ENCODE measurements at regions not wholly inside any gene's neighbourhood (a gene's known extent, or its start where the extent isn't known, plus 50 kb on each side); places are given as distances from the start of the nearest gene placed in this dataset.

DNA sequence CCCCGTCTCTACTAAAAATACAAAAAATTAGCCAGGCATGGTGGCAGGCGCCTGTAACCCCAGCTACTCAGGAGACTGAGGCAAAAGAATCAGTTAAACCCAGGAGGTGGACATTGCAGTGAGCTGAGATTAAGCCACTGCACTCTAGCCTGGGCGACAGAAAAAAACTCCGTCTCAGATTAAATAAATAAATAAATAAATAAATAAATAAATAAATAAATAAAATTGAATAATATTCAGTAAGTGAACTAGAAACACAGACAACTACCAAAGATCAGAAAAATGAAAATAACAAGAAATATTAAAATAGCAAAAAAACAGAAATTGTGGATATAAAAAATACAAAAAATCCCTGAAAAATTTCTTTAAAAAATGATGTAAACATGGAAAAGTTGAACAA is 172.4 kb downstream of the ZNF486 start:
- TF ChIP-seq, protein P1, sequence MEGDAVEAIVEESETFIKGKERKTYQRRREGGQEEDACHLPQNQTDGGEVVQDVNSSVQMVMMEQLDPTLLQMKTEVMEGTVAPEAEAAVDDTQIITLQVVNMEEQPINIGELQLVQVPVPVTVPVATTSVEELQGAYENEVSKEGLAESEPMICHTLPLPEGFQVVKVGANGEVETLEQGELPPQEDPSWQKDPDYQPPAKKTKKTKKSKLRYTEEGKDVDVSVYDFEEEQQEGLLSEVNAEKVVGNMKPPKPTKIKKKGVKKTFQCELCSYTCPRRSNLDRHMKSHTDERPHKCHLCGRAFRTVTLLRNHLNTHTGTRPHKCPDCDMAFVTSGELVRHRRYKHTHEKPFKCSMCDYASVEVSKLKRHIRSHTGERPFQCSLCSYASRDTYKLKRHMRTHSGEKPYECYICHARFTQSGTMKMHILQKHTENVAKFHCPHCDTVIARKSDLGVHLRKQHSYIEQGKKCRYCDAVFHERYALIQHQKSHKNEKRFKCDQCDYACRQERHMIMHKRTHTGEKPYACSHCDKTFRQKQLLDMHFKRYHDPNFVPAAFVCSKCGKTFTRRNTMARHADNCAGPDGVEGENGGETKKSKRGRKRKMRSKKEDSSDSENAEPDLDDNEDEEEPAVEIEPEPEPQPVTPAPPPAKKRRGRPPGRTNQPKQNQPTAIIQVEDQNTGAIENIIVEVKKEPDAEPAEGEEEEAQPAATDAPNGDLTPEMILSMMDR (IDR thresholded peaks at IDR 0.05): no peak
- TF ChIP-seq POLR2A (IDR thresholded peaks at IDR 0.05): no peak

All from right lobe of liver (tissue), 4 donors.